Stimulated activated CD4-positive, alpha-beta T cell treated with anti-CD3 and anti-CD28 coated beads, Interleukin-1b, Interleukin-23, amount 100 ng/mL, for 4 hours (primary cell): ENCODE measurements at regions not wholly inside any gene's neighbourhood (a gene's known extent, or its start where the extent isn't known, plus 50 kb on each side); places are given as distances from the start of the nearest gene placed in this dataset.

ENCODE experiments used
- DNase-seq, 2 donors: peaks; one replicate each; pipeline ENCODE4 v3.0.0-alpha.2; 2020; ENCODE audit warnings: low read depth in 2 of 2

DNA sequence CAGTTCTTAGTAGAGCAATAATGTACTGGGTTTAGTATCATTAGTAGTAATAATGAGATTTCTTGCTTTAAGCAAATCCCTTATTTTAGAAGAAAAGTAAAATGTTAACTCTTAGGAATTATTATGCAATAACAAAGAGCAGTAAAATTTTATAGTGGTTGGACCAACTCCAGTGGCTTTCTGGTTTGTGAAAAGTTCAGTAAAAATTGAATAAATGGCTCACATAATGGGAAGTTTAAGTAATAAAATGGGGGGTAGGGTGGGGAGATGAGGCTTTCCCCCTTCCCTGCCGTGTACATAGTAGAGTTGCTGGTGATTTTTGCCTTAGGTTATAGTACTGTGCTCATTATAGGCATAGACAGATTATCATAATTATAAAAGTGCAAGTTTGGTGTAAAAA, 250.5 kb upstream of the ATP2B1 start:
- no peak for DNase-seq

DNA sequence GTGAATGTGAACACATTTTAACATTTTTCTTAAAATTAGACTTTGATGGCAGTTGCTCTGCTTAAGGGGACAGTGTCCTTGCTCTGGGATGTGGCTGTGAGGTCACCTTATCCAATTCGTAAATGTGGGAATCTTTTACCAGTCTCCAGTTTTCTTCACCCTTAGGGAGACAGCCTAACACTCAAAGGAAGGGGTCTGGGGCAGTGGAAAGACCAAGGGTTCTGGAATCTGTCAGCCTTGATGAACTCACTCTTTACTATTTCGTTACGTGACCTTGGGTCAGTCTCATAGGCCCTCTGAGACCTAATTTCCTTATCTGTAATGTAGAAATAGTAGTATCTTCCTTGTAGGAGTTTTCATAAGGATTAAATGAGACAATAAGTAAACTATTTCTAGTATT, 245.6 kb upstream of the ATP2B1 start:
- no peak for DNase-seq

DNA sequence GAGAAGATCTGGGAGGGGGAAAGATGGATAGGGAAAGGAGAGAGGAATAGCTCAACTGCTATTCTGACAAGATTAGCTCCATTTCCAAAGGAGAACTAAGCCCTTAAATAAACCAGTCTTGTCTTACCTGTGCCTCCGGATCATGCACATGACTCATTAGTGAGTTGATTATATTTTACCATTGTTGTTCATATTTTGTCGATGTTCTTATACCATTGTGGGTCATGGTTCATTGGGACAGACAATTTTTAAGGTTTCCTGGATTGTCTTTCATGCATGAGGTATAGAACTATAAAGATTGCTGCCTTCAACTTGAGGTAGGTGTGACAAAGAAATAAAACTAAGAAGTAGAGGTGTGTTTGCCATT, 243.0 kb upstream of the ATP2B1 start:
- no peak for DNase-seq

DNA sequence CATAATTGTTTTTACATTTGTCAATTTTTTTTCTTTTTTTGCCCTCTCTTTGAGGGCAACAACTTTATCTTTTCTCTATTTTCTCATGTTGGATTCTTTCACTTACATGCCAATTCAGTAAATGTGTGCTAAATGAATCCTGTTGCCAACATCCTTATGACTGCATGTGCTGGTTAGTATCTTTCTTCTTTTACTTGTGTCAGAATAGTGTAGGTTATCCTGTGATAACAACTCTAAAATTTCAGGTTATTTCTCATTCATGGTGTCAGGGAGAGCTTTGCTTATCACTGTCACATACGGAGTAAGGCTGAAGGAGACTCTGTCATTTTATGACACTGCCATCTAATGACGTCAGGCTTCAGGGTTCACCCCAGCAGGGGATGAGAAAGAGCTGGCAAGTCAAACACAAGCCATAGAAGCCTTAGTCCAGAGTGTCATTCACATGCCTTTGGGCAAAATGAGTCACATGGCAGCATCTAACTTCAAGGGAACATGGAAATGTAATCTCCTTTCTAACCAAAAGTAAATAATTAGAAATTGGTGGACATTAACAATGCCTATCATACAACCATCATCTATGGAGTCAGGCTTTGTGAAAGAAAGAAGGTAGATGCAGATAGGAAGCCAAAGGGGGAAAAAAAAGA, 242.5 kb upstream of the ATP2B1 start:
- DNase-seq, result no peak

DNA sequence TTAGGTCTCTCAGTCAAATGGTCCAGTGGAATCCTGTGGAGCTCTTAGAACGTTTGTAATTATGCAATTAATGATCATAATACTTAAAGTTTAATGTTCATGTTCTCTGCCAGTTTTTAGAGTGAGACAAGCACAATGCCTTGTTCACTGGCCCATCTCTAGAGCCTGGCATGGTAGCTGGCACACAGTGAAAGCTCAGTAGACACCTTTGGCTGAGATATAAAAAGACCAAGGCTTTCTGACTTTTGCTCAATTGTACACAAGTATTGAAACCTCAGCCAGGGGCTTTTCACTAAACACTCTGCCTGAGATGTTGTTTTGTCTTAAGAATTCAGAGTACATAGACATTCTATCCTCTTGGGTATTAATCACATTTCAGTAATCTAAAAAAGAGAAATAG, 241.8 kb upstream of the ATP2B1 start:
- DNase-seq, result no peak

DNA sequence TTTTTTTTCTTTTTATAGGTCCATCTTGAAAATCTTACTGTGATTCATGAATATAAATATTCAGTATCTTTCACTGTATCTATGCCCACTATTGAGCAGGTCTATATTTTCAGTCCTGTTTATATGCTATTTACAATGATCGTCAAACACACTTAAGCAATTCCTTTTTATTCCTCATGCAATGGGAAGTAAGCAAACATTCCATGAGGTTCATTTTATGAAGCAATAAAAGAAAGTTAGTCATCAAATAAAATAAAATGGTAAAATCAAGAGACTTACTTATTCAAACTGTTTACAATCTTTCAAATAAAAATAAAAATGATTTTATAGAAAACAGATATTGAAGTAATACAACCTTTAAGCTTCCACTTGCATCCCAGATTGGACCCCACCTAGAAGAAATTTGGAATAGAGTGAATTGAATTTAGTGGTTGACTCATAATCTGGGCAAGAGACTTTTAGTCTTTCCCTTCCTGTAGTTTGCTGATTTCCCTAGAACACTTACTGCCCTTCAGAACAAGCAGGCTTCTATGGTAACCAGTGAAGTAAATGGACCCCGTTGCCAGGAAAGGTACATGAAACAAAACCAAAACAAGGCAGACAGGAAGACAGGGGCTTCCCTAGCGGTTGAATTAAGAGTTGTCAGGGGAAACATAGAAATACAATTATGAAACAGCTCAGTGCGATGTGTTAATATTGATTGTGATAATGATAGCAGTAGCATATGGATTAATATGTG, 241.0 kb upstream of the ATP2B1 start:
- peak in 1 of 2 donors; percentile 21 for DNase-seq

DNA sequence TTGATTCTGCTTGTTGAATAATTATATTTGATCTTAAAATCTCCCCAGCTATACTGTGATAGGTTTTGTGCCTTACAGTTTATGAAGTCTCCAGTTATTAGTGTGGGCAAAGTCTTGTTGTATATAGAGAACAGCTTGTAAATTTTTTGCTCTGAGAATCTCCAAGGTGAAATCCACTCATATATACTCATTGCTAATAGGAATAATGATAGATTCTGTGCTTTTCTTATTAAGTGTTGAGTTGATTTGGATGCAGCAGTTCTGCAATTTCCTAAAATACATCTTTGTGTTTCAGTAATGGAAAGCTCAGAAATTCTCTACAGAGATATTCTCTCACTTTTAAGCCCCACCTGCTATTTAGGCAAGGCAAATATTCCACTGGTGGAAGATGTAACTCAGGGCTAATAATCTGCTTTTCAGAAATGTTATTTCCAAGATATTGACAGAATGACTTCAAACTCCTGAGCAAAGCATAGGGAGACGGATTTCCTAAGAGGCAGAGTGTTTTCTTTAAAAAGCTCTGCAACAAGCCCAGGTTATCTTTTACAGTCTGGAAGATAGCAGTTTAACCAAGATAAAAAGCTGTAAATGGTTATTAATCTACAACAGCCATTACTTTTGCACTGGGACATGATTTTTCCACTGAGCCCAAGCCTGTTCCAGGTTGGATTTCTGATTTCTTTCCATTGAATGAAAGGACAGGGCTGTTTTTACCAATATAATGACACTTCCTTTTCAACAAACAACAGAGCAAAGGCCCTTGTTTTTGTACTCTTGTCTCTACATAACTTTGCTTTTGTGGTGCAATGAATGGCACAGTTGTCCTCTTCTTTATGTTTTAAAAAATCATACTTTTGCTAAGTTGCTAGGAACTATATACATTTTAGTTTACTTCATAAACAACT, 239.9 kb upstream of the ATP2B1 start:
- DNase-seq, result no peak

DNA sequence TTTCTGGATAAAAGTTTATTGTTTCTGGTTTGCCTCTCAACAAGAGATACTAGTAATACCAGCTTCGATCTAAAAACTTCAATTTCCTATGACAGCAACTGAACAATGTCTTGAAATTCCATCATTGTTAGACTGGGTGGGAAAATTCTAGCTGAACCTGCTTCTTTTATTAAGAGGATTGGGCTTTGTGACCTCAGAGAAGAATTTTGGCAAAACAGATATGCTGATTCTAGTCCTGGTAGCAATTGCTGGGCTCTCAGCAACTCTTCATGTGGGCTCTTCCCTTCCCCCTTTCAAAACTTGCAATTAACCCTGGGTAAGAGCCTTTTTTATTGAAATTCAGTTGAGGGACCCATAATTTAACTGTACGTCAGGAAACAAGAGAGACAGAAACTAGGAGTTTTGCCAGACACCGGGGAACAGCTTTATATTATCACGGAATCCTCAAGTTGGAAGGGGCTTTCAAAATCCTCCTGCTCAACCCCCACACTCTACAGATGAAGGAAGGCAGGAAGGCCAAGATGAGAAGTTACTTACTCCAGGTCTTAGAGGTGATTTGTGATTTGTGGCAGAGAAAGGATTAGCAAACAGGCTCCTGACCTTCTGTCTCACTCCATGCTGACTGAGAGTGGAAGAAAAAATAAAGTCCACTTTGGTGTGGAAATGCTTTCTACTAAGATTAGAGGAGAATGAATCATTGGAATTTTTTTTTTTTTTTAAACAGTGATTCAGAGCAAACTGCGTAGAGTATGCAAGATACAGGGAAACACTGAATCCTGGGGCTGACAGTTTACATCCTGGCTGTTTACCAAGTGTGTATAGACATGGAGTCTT, 239.0 kb upstream of the ATP2B1 start:
- DNase-seq, result no peak

DNA sequence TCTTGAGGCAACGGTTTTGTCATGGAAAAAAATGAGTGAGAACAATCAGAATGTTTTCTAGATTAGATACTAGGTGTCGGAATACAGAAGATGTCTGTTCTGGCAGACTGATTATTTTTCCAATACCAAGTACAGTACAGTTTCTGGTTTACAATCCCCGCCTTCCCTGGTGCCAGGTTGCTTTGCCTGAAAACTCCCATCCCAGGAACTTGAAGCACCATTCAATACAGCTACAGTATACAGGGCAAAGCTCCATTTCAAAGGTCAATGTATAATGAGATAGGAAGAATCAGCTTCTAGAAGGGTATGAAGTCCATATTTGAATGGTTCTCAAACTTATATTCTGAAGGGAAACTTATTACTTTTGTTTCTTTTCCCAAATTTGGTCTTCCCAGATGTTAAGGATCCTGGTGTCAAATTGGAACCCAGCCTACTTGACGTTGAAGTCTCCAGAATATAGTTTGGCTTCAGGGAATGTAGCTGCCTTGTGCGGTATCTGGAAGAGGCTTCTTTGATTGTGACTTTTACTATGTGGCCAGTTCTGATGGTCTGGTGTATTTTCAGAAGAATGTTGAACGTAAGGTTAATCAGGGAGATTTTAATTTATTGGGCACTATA, 238.0 kb upstream of the ATP2B1 start:
- DNase-seq, result no peak

DNA sequence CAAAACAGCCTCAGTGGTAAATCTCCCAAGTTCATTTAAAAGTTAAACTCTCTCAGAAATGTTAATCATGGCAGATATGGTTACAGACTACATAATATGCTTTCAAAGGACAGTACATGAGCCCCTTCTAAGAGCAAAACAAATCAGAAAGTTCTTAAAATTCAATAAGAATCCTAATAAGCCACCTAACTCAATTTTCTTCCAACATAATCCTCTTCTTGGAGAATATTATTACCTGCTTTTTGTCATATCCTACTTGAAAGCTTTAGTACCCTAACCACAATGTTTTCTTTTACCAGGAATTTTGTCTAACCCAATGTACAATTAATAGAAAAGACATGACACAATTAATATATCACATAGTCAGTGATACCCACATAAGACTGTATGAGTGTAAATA, 236.5 kb upstream of the ATP2B1 start:
- no peak for DNase-seq

DNA sequence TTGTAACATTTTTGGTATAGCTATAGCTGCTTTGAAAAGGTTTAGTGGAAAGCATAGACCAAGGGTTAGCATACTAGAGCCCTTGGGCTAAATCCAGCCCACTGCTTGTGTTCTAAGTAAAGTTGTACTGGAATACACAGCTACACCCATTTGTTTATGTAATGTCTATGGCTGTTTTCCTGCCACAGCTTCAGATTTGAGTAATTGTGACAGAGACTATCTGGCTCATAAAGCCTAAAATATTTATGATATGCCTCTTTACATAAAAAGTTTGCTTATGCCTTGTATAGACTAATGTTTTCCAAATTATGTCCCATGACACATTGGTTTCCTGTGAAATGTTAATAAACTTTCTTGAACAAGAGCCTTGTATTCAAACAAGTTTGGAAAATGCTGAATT, 234.8 kb upstream of the ATP2B1 start:
- no peak for DNase-seq

DNA sequence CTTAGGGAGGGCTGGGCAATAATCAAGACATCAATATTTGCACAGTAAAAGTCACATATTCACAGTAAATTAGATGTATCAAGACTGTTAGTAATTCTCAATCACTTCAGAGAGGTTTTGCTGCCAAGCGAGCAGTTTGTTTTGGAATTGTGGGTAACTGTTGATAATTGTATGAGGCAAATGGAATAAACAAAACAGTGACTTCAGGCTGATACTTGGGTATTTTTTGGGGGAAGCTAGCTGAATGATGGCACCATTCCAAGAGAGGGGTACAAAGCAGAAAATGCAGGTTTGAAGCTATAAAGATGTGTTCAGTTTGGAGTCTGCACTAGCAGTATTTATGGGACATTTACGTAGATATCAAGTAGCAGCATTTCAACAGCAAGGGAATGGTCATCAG, 232.8 kb upstream of the ATP2B1 start:
- DNase-seq, result no peak

DNA sequence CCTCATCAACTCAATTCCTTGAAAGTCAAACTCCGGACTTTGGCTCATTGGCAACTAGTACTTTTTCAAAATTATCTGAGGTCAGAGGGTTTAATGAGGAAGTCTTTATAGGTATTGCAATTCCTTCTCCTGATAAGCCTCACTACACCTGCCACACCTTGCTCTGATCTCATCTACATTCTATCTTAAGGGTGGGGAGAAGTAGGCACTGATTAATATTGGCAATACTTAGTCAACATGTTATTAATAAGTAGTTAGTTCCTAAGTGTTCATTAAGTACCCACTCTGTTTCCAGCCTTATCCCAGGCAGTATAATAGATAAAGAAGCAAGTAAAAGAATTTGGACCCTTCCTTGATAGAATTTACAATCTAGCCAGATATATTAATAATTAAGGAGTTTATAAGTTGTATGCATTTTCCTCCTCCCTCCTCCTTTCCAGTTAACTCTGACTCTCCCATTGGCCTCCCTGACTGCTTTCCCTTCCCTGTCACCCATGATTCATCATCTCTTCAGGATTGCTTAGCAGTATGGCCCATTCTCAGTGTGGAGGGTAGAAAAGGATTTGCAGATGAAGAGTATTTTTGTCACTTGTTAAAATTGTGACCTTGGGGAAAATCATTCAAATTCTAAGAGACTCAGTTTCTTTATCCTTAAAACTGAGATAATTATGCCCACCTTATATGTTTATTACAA, 231.0 kb upstream of the ATP2B1 start:
- DNase-seq, result no peak

DNA sequence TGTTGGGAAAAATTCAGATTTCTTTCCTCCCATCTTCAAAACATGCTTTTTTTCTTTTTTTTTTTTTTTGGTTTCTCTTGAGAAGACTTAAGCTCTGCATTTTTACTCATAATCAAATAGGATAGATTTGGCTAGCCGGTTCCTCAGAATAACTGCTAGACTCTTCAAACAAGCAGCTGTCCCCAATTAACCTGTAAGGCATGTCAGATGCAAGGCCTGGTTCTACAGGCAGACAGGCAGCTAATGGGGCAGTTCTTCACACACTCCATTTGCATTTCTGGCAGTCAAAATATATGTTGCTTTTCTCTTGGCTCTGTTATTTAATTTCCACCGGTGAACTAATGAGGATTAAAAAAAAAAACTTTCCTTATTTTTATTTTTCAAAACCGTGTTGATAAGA, 228.0 kb upstream of the ATP2B1 start:
- DNase-seq, result no peak

DNA sequence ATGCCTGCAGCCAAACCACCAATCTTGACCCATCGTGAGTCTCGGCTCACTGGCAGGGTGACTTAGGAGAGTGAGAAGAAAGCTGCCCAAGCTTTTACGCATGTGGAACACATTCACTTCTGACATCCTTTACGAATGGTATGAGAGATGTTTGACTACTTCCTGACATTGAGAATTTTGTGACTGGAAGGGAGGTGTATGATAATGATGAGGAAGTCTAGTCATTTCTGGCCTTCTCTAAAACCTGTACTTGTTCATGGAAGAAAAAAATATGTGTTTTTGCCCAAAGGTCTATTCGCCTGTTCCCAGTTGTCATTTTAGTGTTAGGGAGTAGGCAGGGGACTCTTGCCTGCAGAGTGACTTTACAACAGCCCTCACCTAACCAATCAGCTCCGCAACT, 227.2 kb upstream of the ATP2B1 start:
- DNase-seq, result no peak

DNA sequence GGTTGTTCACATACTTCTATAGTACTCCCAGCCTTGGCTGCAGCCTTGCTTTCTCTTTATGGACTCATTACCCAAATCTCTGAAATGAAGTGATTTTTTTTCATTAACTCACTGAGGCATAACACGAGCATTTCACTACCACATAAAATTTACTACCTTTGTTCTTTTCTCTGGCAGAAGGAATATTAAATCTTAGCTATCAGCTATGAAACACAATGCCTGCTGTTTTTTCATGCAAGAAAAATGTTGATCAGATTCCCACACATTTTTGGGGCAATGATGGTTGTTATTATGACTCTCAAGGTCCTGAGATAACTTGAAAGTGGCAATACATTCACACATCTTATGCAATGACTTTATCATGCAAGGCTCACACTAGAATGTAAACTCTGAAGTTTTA, 225.3 kb upstream of the ATP2B1 start:
- DNase-seq, result no peak

DNA sequence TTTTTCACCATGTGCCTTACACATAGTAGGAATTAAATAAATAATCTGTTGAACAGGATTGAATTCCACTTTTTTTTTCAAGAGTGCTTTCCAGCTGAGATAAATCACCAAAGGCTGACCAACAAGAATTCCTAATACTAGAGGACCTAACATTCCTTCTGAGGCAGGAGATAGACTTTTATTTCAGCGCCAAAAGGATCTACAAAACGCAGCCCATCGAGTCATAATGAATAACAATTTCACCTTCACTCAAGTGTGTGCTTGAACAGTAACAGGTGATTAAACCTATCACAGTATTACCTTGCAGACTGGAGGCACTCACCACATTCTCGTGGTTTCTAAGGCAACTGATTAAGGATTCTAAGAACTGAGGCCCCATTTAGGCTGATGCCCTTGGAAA, 224.3 kb upstream of the ATP2B1 start:
- no peak for DNase-seq

DNA sequence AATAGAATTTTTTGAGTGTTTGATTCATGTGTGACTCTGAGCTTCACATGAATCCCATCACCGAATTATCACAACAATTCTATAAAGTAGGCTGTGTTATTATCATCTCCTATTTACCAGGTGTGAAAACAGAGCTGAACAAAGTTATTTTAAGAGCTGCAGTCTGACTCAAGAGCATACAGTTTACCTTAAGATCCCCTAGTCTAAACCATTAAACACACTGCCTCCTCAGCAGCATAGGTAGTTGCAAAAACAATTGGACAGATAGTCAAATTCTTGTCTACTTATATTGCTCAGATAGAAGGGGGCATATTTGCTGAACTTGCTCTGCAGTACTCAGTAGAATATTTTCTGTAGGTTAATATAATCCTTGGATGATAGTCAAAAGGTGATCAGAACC, 219.8 kb upstream of the ATP2B1 start:
- no peak for DNase-seq

DNA sequence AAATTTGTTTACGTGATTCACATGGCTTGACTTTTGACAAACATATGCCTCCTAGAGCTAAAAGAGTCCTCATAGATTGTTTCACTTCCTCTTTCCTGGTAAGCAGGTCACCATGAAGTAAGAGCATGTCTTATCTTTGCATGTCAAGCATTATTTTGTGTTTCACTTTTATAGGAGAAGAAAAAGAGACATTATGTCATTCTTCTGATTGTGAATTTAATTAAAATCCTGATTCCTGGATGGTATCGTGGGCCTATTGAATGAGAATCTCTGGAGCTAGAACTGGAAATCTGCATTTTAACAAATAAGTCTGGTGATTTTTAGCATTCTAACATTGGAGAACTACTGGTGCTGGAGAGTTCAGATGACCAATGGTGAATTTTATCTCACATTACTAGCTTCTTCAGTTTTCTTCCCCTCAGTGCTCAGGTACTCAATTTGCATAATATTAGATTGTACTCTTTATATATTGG, 218.6 kb upstream of the ATP2B1 start:
- no peak for DNase-seq

DNA sequence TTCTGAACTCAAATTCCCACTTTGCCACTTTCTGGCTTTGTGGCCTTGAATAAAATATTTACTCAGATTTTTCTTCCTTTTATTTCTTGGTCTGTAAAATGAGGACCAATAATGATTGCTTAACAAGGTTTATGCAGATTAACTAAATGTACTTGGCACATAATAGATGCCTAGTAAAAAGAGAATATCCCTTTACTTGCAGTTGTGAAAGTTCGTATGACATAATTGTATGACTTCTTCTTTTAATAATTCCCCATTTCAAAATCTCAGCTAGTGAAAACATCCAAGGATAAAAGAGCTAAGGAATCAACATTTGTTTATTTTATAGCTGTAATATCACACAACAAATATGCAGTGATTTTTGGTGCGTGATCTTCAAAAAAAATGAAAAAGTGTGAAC, 215.6 kb upstream of the ATP2B1 start:
- no peak for DNase-seq

DNA sequence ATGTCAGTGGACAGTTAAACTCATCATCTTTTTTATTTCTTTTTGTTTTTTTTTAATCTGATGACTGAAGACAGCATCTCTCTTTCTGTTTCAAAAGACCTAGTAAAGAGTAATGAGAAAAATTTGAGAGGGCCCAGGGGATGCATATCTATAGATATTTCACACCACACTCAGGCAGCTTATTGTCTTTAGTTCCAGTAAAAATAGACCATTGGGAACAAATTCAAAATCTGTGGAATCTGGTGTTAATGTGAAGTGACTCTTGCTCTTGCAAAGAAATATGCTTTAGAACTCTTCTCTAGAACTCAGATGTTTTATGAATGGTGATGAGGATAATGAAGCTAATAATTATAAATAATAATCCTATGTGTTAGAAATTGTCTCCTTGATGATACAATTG, 214.5 kb upstream of the ATP2B1 start:
- DNase-seq, result no peak
